ENCODE measurements at regions not wholly inside any gene's neighbourhood (a gene's known extent, or its start where the extent isn't known, plus 50 kb on each side); places are given as distances from the start of the nearest gene placed in this dataset.

GRCh38 chr22:48976556-48977535 is 850.8 kb downstream of the BRD1 start:
- no peak for DNase-seq

DNA sequence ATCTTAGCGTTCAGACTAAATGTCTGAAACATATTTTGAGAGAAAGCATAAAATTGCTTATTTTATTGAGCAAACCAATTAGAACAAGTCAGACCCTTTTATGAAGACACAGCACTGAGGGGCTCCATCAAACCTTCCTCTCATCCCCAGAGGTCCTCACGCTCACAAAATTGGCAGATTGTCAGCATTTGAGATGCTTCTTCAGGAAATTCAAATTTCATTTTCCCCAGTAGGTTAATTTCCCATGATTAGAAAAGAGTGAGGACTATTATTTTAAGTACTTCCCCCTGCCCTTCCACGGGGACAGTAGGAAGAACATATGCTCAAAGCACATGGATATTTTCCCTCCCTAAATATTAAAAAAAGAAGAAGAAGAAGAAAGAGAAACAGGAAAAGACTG is 851.8 kb downstream of the BRD1 start:
- DNase-seq: no peak

- no peak for DNase-seq
These were observed 852.3 kb downstream of the BRD1 start for GRCh38 chr22:48975316-48975741.

DNA sequence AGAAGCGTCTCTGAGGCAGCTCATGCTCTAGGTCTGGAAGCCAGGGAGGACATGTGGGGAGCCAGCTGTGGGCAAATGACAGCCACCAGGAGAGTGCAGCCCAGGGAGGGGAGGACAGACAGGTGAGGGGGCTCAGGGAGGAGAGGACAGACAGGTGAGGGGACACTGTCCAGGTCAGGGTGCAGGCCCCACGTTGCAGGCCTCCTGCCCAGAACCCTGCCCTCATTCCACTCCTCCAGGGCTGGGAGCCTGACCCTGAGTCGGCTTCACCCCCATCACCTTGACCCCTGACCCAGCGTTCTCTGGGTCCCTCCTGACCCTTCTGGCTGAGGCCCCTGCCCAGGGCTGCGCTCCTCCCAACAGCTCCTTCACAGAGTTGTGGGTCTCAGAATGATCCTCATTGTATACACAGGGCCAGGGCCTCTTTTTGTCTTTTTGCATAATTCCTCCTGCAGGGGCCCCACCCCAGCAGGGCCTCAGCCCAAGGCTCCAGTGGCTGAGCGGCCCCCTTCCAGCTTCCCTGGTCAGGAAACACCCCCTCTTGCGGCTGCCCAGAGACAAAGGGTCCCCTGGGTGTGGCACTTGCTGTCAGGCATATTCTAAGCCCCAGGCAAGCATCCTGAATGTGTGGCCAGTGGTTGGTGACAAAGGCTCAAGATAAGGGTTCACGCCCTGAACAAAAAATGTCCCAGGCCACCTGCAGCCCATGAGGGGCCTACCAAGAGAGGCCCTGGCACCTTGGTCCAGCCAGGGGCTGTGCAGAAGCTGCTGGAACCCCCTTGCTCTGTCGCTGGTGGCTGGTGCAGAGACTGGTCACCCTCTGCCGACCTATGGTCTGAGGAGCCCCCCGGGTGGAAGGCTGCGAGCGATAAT is 853.0 kb downstream of the BRD1 start:
- DNase-seq: no peak

GRCh38 chr22:48973694-48974041 is 854.0 kb downstream of the BRD1 start:
- no peak for DNase-seq

DNA sequence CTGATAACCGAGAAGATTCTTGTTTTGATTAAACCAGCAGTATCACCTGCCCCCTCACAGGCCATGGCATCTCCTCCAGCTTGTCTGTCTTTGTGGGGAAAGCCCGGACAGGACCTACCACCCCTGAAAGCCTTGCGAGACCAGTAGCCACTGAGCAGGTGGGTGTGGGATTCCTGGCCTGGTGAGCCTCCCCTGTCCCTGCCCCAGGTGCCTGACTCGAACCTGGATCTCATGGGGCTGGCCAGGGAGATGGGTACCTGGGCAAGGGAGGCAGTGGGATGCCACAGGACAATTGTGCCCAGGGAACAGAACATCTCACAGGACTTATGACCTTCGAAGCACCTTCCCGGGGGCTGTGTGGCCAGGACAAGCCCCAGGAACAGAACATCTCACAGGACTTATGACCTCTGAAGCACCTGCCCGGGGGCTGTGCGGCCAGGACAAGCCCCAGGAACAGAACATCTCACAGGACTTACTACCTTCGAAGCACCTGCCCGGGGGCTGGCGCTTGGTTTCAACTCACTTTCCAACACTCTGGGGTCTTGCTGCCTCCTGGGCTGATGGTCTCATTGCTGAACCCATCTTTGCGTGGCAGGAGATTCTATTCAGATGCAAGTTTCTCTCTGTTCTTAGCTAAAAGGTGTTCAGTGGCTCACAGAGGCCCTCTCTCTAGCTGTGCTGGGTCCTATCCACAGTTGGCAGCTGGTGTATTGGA is 854.5 kb downstream of the BRD1 start:
- no peak for DNase-seq

GRCh38 chr22:48968201-48968959 is 859.3 kb downstream of the BRD1 start:
- no peak for DNase-seq

GRCh38 chr22:48963405-48963804 is 864.3 kb downstream of the BRD1 start:
- DNase-seq: no peak

DNA sequence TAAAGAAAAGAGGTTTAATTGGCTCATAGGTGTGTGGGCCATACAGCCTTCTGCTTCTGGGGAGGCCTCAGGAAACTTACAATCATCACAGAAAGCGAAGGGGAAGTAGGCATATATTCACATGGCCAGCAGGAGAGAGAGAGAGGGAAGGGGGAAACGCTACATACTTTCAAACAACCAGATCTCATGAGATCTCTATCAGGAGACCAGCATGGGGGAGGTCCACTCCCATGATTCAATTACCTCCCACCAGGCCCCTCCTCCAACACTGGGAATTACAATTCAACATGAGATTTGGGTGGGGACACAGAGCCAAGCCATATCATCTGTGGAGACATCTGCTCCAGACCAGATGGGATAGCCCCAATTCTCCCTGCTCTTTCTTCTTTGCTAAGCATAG is 866.0 kb downstream of the BRD1 start:
- no peak for DNase-seq

DNA sequence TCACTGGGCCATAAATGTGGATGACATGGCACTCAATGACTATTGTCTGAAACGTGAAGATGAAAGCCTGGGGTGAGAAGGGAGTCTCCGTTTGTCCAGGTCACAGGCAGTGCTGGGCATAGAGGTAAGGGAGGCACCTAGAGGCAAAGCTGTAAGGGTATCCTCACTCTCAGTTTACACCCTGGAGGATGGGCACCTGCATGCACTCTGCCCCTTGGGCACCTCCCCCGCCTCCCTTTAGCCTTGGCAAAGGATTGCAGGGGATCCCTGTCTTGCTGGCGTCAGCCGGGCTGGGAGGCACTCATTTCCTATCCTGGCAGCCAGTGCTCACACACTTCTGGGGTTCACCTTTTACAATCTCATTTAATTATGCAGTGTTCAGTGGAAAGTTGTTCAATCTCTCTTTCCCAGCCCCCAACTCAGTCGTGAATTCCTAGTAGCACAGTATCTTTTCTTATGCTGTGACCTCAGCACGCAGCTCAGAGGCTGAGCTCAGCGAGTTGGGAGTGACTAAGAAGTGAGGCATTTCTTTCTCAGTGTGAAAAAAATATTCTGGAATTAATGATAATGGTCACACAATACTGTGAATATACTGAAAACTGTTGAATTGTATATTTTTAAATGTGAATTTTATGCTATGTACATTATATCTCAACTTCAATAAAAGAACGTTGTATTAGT is 866.6 kb downstream of the BRD1 start:
- DNase-seq: no peak

- DNase-seq: no peak
These were observed 867.1 kb downstream of the BRD1 start for GRCh38 chr22:48960576-48960975.

- DNase-seq: no peak
These were observed 868.2 kb downstream of the BRD1 start for GRCh38 chr22:48959496-48959895.

DNA sequence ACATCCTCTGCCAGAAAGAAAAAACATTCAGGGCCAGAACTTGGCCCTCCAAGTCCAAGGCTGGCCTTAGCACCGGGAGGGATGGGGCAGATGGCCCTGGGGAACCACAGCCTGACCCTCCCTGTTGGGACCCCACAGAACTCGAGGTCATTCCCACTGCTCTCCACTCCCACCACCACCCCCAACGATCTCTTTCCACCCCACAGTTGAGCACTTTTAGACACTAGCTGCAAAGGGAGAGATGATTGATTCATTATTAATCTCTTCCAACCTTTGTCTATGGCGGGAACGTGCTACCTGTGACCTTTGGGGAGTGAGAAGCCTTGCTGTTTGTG is 869.7 kb downstream of the BRD1 start:
- DNase-seq: no peak

DNA sequence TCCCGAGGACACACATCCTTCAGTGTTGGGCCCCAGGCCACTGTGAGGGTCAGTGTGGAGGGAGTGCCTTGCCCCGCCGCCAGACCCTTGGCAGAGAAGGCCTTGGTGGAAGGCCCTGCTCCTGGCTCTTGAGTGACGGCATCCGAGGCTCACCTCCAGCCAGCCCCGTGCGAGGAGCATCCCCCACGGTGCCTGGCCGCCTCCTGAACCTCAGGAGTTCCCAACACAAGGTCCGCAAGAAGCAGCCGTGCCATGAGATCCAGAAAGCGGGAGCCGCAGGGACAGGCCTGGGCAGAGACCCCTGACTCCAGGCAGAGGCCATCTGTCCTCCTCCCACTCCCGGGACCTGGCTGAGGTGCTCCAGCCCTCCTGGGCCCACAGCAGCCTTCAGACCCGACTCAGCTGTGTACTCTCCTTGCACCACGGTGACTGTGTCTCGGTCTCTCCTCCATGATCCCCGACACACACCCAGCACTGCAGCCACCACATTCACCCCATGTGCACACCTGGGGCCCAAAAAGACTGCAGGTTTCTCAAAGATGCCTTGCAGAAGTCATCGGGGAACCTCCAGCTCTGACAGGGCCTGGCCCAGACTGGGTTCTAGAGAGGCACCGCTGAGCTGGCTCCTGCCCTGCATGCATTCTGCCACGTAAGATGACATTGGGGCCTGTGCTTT is 870.2 kb downstream of the BRD1 start:
- DNase-seq: no peak

DNA sequence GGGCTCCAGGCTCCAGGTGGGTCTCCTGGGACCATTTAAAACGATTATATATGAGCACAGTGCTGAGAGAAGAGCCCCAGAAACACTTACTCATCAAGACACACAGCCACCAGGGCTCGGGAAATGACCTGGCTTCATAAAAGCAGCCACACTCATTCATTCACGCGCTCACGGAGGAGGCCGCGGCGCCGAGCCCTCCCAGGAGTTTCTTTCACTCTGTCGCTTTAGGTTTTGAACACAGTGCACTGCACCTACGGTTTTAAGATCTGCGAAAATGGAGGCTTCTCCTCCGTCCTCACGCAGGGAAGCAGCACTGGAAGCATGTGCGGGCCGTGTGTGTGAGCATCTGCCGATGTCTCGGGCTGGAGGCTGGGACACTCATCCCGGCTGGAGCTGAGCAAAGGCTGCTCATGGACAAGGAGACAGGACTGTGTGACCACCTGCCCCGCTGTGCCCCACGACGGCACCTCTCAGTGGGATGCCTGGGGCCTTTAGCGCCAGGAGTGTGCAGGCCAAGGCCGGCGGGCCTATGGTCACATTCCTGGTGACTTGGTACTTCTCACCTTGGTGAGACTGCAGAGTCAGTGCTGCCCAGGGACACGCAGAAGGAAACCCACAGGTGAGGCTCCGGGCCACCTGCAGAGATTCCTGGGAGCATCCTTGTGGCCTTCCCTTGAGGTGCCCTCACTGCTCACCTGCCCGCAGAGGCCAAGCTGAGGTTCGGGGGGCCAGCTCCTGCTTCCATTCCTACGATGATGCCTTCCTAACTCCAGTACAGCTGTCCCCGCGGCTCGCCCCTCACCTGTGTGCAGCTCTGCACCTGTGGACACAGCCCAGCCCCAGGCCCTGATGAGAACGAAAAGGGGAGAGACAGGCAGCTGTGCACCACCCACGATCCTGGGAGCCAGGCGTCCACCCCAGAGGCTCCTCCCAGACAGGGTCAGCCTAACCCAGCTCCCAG is 872.0 kb downstream of the BRD1 start:
- no peak for DNase-seq

DNA sequence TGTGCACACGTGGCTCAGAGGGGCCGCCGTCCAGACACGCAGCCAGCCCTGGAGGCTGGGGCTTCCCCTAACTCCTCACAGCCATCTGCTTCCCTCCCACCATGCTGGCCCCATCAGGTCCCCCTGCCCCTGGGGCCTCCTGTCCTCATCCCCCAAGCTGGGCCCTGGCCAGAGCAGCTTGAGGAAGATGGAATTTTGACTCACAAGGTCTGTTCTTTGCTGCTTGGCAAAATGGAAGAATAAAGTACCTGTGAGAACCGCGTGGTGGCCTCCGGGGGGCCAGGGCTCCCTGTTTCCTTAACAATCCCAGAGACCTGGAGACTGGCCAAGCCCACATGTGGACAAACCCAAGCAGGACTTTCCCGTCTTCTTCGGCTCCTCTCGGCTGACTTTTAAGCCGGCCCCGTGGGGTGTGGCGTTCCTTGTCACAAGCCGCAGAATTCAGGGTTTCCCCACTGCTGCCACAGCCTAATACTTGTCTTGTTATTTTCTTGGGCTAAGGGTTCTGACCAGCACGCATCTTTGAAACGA is 872.8 kb downstream of the BRD1 start:
- no peak for DNase-seq

DNA sequence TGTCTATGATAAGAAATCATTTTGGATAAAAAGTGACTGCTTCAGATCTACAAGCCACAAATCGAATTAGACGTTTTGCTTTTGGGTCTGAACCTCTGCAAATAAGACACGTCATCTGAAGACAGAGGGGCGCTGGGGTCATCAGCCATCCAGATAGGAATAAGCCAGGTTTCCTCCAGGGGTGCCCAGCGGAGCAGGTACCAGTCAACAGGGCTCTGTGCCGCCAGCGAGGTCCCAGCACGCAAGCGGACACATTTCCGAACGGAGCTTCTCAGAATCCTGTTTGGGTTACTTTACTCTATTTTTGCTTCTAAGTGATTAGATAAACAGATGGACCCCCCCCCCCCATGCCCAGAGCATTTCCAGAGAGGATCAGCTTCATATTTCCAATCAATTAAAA is 873.8 kb downstream of the BRD1 start:
- no peak for DNase-seq

GRCh38 chr22:48953103-48953720 is 874.5 kb downstream of the BRD1 start:
- no peak for DNase-seq
